HG03432 (cell line): ENCODE measurements at regions not wholly inside any gene's neighbourhood (a gene's known extent, or its start where the extent isn't known, plus 50 kb on each side); places are given as distances from the start of the nearest gene placed in this dataset.
A peak's percentile ranks its signal among the peaks of the same experiment; 100 is the strongest.
"Not testable (repeated sequence)": the region's sequence is repeated elsewhere in the genome, so short reads cannot be mapped to it uniquely, and the experiment has no call there.

Experiments
- ATAC-seq: cut with Tn5 transposase; IDR thresholded peaks from one replicate; pipeline ENCODE4 v1.9.1; 2021; ENCODE audit warnings: mild to moderate bottlenecking, moderate library complexity; ENCODE audit not compliant: unreplicated experiment

DNA sequence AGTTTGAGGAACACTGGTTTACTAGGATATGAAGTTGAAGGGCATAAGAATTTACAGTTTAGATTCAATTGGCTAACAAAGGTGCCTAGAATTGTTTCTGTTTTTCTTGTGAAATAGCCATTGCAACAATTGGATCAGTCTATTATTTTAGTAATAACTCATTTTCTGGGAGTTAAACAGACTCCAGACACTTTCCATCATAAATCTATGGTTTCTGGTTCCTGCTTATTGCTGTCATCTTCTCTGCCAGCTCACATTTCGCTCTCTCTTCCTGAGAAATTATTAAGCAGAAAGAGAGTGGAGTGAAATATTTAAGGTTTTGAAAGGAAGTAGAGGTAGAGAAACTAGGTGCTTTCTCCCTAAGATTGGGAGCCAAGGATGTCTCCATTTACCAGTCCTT lies 165.1 kb upstream of the PRR16 start:
- no peak for ATAC-seq

DNA sequence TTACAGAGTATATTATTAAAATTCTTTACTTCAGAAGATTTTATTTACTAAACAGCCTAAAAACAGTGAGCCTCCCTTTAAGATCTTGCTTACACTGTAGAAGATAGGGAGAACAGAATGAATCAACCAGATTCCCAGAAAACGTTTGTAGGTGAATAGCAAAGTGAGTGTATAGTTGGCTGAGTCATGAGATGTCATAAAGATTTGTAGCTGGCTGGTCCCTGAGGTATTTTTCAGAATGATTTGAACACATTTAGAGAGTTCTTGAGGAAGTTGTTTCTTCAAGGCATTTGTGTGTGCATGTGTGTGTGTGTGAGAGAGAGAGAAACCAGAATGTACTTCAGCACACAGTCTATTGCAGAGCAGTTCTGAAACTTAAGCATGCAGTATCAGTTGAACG lies 159.4 kb upstream of the PRR16 start:
- ATAC-seq: peak; percentile 40

DNA sequence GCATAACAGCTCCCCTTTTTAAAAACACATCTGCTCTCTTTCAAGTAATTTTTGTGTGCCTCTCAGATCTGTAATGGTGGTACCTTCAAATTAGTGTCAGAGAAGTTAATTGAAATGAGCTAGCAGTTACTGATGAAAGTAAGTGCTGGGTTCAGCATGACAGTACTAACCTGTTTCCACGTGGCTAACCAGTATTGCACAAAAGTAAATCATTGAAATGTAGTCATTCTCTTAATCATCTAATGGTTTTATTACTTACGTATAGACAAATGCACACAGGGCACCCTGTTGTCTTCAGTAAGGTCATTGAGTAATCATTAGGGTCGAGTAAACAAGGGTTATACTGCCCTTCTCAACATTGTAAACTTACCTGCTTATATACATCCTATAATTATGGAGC lies 157.8 kb upstream of the PRR16 start:
- no peak for ATAC-seq

DNA sequence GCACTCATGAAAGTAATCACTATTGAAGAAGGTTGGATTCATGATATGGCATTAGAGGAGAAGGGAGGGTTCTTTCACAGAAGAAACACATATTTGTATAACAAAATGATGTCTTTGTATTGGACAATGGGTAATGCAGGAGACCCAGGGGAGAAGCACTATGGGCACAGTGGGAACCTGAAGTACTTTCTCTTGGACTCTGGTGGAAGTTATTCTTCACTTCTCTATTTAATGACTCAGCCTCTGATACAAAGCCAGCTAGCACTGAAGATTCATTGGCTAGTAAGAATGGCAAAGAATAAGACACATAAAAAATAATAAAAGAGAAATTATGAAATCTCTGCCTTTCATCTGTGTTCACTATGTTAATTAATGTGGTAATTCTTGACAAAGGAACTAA lies 149.9 kb upstream of the PRR16 start:
- ATAC-seq: no peak

DNA sequence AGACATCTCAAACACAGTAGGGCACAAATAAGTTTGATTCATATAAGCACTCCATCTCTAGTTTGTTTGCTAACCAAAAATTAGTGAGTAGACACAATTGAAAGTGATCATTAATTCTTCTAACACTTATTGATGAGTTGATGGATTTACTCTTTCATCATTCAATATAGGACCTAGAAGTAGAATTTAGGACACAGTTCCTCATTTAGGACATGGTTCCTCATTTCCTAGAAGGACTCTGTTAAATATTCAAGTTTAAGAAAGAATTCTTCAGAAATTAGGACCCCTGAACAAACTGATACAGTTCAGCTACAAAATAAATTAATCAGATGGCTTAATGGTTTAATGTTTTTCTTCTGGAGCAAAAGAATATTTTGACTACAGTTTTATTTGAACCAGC lies 143.5 kb upstream of the PRR16 start:
- no peak for ATAC-seq

DNA sequence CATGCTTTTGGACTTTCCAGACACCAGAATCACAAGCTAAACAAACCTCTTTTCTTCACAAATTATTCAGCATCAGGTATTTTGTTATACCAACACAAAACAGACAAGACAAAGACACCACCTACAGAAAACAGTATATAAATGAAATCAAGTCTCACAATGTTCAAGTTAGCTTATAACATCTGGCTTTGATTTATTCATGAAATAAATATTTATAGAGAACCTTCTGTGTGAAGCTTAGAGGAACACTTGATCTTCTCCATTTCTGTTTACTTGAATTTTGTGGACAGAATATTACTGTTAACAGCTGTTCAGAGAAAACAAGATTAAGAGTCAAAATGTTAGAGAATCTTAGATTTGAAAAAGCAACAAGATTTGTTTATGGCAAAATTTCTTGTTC lies 137.4 kb upstream of the PRR16 start:
- ATAC-seq: no peak

DNA sequence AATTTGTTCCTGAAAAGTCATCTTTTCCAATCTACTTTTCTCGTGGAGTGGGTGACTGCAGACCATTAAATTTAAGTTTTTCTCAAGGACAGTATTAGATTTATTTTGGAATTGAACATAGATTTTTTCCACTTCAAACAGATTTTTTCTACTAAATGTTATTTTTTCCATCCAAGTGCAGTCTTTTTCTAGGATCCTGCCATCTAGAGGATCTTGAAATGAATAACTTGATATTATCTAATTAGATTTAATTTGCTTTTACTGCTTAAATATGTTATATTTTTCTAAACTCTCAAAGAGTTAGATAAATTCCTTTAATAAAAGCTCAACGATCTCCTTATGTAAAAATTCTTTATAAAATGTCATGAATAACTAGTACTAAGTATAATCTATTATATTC lies 136.9 kb upstream of the PRR16 start:
- no peak for ATAC-seq

DNA sequence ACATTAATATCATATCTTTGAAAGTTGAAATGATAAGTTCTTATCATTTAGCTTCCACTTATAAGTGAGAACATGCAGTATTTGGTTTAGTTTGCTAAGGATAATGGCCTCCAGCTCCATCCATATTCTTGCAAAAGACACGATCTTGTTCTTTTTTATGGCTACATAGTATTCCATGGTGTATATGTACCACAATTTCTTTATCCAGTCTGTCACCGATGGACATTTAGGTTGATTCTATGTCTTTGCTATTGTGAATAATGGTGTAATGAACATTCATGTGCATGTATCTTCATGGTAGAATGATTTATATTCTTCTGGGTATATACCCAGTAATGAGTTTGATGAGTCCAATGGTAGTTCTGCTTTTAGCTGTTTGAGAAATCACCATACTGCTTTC lies 135.0 kb upstream of the PRR16 start:
- ATAC-seq: no peak

DNA sequence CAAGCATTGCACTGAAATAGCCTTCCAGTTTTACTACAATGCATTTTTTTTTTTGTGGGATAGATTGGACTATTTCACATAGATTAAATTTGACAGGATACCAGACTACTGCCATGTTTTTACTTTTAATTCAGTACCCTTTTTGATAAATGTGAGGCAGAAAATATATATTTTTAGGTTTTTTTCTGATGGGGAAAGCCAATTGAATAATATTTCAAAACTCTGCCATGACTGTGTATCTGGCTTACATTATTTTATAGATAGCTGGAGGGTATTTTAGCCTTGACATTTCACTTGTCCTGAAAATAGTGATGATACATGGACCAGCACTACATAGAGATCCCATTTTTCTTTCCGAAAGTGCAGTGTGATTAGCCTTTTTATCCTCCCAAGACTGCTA lies 133.5 kb upstream of the PRR16 start:
- no peak for ATAC-seq

DNA sequence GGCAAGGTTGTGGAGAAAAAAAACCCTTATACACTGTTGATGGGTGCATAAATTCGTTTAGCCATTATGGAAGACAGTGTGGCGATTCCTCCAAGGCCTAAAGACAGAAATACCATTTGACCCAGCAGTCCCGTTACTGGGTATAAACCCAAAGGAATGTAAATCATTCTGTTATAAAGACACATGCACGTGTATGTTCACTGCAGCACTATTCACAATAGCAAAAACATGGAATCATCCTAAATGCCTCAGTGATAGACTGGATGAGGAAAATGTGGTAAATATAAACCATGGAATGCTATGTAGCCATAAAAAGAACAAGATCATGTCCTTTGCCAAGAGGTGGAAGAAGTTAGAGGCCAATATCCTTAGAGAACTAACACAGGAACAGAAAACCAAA lies 119.9 kb upstream of the PRR16 start:
- no peak for ATAC-seq

DNA sequence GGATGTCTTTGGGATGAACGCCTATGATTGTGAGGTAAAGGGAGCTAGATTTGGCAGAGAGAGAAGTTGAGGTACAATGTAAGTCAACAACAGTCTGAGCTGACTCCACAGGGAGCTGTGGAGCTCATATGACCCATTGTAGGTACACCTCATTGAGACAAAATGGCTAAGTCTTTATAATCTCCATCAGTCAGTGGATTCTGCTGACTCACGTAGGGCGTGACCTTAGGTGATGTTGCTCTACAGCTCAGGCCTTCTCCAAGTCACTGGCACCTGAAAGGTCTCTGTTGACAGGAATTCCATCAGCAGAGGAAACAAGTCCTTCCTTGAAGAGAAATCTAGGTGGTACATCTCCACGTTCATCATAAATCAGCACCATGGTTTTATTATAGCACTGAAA lies 118.2 kb upstream of the PRR16 start:
- ATAC-seq: no peak

DNA sequence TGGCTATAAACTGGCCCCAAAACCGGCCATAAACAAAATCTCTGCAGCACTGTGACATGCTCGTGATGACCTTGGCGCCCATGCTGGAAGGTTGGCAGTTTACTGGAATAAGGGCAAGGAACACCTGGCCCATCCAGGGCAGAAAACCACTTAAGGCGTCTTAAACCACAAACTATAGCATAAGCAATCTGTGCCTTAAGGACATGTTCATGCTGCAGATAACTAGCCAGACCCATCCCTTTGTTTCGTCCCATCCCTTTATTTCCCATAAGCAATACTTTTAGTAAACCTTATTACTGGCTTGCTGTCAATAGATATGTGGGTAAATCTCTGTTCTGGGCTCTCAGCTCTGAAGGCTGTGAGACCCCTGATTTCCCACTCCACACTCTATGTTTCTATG lies 113.0 kb upstream of the PRR16 start:
- ATAC-seq: not testable (repeated sequence)

DNA sequence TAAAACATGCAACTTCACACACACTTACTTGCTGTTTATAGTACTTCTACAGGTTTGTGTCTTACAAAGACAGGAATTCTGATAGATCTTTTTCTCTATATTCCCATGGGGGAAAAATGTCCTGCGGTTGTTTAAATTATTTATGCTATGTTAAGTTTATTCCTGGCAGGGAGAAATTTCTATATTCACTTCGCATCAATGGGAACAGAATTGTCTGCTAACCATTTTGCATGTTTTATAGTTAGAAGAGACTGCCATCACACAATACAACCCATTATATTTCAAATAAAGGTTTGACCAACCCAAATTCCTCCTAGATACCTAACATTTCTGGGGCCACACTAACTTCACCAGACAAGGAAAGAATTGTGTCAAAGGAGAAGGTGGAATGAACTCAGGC lies 110.0 kb upstream of the PRR16 start:
- no peak for ATAC-seq

DNA sequence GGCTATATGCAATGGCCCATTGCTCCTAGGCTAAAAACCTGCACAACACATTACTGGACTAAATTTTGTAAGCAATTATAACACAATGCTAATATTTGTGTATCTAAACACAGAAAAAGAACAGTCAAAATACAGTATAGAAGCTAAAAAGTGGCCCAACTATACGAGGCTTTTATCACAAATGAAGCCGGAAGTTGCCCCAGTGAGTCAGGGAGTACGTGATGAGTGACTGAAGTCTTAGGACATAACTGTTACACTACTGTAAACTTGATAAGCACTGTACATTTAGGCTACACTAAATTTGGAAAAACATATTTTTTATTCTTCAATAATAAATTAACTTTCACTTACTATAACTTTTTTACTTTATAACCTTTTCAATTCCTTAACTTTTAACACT lies 105.2 kb upstream of the PRR16 start:
- no peak for ATAC-seq

DNA sequence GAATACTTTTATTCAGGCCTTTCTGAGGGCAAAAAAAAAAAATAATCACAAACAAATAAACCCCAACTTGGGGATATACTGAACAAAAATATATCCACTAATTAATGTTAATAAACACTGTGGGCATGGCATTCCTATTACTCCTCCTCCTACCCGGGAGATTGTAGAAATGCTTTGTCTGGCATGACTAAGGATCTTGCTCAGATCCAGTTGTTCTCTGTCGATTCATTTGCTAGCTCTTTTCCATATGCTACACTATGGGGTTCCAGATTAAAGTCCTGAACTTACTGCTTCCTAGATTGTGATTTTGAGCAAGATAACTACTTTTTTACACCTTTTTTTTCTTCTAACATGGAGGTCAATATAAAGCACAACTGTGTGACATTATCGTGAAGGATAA lies 102.2 kb upstream of the PRR16 start:
- no peak for ATAC-seq

DNA sequence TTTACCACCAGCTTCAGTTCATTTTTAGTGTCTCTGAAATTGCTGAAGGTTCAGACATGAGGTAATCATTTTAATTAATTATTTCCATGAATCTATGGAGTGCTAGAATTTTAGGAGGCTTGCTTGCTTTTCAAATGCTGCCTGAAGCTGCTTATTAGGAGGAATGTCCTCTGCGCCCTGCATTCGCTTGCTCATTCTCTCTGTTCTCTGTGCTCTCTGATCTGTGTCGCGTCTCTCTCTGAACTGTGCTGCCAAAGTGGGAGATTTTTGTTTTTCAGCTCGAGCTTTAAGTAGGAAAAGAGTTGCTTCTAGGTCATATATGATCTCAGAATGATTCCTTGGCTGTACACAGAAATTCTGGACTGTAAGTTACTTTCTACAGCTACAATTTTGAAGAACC lies 101.7 kb upstream of the PRR16 start:
- ATAC-seq: no peak

DNA sequence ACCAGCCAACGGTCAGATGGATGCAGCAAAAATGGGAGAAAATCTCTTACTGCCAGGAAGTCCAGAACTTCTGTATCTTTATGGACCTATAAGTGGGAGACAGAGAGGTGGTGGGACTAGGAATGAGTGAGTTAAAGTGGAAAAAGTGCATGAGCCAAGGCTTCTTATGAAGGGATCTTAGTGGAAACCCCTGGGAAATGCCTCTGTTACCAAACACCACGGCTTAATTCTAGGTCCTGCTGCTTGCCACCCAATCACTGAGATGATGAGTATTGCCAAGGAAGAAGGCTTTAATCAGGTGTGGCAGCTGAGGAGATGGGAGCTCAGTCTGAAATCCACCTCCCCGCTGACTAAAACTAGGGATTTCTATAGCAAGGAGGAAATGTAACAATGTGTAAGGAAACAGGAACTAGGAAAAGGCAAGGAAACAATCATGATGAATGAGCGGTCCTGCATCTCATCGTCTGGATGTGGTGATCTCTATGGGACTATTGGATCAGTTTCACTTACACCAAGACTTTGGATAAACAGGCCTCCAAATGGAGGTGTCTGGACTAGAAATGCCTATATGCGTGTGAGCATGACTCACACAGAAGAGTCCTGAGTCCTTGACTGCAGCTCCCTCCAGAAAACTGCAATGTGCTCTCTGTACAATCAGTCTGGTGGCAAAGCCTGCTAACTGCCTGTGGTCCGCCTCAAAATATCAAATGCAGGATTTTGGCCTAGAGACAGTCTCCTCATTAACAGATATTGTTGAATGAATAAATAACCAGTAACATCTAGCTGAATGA lies 98.2 kb upstream of the PRR16 start:
- no peak for ATAC-seq

DNA sequence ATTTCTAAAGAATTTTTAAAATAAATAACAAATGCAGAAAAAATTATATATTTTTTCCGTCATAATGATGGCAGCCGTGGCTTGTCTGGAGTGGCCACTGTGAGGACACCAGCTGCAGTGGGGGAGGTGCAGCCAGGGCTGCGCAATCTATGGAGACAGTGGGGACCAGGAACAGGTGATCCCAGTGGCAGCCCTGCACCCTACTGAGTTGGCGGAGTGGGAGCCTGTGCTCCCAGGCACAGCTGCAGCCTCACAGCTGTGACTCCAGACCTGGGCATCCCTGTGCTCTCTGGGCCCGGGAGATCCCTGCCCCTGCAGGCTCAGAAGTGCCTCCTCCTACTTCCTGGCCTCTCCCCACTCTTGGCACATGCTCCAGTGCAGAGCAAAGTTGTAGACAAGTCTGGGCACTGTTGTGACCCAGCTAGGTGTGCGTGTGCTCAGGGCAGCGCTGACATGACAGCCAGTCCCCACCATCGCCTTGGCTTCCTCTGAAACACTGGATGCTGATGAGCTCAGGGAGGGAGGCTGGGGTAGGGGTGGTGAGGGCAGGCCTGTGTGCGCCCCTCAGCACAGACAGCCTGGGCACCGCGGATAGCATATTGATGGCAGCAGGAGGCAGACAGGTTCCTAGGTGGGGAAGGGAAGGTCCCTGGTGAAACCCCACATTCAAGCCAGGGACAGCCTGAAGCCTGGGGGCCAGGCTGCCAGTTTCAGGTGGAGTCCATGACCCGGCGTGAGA lies 96.0 kb upstream of the PRR16 start:
- ATAC-seq: no peak

DNA sequence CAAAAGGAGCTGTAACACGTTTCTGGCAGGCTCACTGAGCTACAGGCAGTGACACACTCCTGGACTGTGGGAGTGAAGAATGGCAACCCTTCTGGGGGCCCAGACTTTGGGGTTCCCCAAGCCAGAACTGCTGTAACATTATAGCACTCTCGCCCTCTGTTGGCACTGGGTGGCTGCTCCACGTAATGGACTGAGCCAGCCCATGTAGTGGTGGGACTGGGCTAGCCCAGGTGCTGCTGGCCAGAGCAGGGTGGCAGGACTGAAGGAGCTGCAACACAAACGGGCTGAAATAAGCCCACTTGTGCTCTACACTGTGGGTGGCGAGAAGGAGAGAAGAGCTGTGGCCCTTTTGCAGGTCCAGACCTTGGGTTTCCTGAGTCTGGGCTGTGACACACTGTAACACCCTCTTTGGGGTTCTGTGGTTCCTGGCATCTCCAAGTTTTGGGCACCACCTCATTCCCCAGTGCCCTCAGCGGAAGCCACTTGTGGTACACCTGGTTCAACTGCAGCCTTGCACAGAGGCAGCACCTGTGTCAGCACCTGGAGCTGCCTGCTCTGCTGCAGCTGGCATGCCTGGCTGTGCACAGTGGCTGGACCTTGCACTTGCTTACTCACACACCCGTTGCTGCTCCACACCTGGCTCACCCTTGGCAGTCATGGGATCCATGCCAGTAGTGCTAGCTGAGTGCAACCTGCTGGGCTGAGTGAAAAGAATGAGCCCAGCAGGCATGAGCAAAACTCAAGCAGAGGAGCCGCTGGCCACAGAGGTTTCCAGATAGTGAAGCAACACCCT lies 95.0 kb upstream of the PRR16 start:
- ATAC-seq: no peak

DNA sequence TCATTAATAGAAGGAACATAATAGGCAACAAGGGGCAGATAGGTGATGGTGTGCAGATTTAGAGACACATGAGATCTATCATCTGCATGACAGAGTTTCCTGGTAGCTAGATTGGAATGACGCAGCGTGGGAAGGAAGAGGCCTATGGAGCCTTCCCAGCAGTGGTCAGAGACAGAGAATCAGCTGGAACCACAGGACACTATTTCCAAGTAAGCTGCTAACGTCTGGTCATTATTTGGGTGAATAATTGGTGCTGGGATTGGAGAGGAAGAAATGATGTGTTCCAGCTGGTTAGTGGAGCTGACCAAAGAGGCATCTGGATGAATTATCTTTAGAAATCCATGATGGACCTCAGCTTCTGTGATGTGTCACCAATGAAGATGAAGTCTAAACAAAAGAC lies 91.2 kb upstream of the PRR16 start:
- ATAC-seq: no peak

DNA sequence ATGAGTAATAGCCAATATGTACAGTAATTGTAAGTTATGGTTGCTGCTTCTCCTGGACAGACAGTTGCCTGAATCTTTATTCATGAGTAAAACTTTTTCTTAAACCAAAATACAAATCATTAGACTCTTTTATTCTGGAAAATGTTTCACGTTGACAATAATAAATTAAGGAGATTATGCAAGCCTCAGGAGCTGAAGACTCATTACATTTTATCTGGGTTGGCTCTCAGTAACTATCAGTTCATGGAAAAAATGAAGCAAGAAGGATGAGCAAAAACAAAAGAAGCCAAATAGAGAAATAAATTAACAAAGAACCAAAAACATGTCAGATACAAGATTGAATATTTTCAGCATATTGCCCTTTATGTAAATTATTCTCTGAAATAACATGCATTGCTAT lies 88.9 kb upstream of the PRR16 start:
- ATAC-seq: no peak

DNA sequence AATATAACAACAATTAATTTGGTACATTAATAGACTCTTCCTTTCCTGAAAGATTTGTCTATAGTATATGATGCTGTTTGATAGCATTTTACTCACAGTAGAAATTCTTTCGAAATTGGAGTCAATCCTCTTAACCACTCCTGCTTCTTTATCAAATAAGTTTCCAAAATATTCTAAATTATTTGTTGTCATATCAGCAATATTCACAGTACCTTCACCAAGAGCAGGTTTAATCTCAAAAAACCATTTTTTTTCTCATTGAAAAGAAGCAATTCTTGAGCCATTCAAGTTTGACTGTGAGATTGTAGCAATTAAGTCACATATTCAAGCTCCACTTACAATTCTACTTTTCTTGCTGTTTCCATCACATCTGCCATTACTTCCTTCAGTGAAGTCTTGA lies 83.5 kb upstream of the PRR16 start:
- no peak for ATAC-seq
